AG10803 (cell line): ENCODE measurements at regions not wholly inside any gene's neighbourhood (a gene's known extent, or its start where the extent isn't known, plus 50 kb on each side); places are given as distances from the start of the nearest gene placed in this dataset.

ENCODE experiments used
- DNase-seq: peaks from one replicate; pipeline ENCODE4 v3.0.0; 2010; ENCODE audit warnings: low read depth
- H3K4me3 ChIP-seq: 2 replicates; pipeline ENCODE4 v1.5.1; 2011; ENCODE audit warnings: mild to moderate bottlenecking, low read length, control low read depth
- TF ChIP-seq, protein P1 (sequence below): conservative IDR thresholded peaks from 2 replicates; pipeline ENCODE4 v1.5.1; 2011; ENCODE audit warnings: mild to moderate bottlenecking, low read length, control low read depth, inconsistent platforms

DNA sequence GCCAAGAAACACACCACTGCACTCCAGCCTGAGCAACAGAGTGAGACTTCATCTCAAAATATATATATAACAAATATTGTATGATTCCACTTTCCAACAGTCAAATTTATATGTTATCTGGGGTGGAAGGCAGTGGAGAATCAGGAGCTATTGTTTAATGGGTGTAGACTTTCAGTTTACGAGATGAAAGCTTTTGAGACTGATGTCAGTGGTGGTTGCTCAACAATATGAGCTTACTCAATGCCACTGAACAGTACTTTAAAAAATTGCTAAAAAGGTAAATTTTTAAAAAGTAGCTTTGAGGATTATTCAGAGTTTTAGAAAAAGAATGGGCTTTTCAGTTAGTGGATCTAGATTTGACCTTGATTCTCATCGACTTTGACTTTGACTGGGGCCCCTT is 105.9 kb upstream of the ST6GAL2 start:
- H3K4me3 ChIP-seq, result no peak overlapping the region
- TF ChIP-seq, protein P1, sequence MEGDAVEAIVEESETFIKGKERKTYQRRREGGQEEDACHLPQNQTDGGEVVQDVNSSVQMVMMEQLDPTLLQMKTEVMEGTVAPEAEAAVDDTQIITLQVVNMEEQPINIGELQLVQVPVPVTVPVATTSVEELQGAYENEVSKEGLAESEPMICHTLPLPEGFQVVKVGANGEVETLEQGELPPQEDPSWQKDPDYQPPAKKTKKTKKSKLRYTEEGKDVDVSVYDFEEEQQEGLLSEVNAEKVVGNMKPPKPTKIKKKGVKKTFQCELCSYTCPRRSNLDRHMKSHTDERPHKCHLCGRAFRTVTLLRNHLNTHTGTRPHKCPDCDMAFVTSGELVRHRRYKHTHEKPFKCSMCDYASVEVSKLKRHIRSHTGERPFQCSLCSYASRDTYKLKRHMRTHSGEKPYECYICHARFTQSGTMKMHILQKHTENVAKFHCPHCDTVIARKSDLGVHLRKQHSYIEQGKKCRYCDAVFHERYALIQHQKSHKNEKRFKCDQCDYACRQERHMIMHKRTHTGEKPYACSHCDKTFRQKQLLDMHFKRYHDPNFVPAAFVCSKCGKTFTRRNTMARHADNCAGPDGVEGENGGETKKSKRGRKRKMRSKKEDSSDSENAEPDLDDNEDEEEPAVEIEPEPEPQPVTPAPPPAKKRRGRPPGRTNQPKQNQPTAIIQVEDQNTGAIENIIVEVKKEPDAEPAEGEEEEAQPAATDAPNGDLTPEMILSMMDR, result no peak
- no peak for DNase-seq

DNA sequence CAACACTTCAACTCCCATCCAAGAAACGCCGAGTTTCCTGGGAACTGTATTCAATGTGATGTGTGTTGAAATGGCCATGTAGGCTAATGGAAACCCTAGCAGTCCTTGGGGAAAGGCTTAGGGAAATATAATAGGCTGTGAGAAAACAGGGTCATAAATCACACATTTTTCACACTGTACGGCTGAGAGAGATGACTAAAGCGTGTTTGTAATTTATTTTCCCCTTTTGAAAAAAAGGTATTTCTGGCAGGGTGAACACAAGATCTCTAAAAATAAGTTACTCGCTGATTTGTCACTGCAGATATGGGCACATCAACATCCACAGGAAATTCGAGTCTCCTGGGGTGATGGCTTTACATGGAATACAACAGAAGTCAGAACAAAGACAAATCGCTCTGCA is 109.6 kb upstream of the ST6GAL2 start:
- TF ChIP-seq, protein P1, result no peak
- H3K4me3 ChIP-seq, result no peak overlapping the region
- DNase-seq, result peak; percentile 42

DNA sequence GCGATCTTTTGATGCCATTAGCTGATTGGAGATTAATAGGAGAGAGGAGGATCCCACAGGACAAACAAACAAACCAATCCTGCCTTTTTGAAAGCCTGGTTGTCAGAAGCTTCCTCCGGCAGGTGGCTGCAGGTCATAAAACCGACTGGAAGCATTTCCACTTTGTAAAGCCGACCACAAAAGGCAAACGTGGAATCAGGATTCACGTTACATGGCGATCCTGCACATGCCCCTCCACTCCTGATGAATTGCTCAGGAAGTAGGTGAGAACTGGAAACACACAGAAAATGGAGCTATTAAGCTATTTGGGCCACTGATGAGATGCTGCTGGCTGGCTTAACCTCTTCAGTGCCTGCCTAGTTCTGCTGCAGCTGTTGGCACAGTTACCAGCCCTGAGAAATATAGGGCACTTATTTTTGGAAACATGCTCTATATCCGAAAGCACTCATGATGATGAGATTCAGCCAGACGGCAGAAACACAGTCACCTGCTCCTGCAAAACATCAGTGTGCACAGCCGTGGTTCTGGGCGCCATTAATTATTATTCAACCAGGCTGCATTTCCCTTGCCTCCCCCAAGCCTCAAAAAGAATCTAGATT is 110.3 kb upstream of the ST6GAL2 start:
- DNase-seq, result no peak
- H3K4me3 ChIP-seq, result no peak overlapping the region
- TF ChIP-seq, protein P1, result no peak

DNA sequence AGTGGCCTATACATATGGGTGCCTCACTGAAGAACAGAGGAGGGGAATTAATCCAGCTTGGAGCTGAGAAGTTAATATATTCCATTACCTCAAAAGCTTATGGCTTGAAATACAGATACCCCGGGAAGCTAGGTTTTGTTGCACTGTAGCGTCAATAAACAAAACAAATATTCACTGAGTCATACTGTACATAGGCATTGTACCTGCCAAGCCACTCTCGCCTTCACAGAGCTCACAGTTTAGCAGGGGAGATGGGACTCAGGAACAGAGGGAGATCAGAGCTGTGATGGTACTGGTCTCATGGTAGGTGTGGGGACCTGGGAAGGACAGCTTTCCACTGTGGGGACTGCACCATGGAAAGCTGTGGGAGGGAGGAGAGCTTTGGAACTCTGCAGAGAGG is 111.2 kb upstream of the ST6GAL2 start:
- no peak overlapping the region for H3K4me3 ChIP-seq
- no peak for DNase-seq
- TF ChIP-seq, protein P1, result no peak

DNA sequence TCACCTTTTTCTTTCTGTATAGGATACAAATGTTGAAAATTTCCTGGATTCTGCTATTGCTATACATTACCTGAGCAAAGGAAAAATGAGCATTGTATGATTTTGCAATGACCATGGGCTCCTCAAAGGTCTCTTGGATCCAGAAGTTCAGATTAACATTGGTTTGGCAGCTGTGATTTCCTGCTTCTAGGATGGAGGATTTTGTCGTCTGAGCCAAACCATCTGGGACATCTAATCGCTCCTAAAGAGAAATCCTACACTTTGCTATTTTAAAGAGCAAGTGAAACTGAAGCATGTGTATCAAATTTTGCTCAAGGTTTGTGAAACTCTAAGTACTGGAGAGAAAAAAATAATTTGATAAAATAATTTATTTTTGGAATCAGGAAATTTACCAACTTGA is 115.1 kb upstream of the ST6GAL2 start:
- no peak overlapping the region for H3K4me3 ChIP-seq
- no peak for DNase-seq
- TF ChIP-seq, protein P1, result no peak

DNA sequence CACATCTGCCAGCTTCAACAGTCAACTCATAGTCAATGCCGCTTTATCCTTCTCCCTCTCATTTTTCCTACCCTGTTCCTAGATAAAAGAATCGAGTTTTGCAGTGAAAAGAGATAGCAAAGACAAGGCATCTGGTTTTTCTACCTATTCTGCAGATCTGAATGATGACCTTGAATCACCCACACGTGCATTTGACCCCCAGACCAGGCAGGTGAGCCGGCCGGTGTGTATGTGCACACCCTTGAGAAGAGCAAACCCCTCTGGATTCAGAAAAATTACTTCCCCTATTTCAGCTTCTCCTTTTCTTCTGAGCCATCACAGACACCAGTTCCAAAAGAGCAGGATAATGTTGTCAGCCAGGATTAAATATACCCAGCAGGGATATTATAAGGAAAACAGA is 115.6 kb upstream of the ST6GAL2 start:
- DNase-seq, result no peak
- TF ChIP-seq, protein P1, result no peak
- no peak overlapping the region for H3K4me3 ChIP-seq

DNA sequence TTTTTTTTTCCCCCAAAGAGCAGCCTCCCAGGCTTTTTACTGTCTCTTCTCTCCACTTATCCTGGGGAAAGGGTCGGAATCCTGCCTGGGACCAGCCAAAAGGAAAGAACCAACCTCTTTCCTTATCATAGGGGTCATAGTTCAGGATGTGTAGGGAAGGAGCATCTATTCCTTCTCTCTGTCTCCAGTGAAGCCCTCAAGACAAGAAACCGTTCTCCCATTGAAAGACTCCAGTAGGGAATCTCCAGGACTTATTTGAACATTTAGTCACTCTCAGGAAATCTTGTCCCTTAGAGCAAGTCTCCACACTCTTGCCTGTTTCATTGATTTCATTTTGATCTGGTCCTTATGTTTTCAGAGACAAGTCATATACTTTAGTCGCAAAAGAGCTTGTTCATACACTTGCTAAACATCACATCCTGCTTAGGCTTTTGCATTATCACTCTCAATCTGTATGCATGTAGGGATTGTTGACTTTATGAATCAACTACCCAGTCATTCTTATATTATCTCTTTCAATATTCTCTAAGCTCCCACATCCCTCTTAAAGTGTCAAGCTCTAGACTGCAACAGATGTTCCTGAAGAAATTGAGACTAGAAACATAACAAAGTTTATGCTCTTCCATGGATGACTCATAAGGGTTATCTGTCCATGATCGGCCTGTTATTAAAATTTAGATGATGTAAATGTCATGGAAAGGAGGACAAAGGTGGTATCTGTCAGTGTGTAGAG is 116.2 kb upstream of the ST6GAL2 start:
- H3K4me3 ChIP-seq, result no peak overlapping the region
- DNase-seq, result no peak
- TF ChIP-seq, protein P1, result no peak
